ENCODE measurements at regions not wholly inside any gene's neighbourhood (a gene's known extent, or its start where the extent isn't known, plus 50 kb on each side); places are given as distances from the start of the nearest gene placed in this dataset.

GRCh38 chr13:99859178-99860177, 112.1 kb downstream of the ZIC5 start:
- DNase-seq, result no peak

- no peak for DNase-seq
Observed at GRCh38 chr13:99857738-99858137, 113.8 kb downstream of the ZIC5 start.

- no peak for DNase-seq
Observed at GRCh38 chr13:99855526-99856420, 115.8 kb downstream of the ZIC5 start.

- no peak for DNase-seq
Observed at GRCh38 chr13:99854366-99854765, 117.2 kb downstream of the ZIC5 start.

DNA sequence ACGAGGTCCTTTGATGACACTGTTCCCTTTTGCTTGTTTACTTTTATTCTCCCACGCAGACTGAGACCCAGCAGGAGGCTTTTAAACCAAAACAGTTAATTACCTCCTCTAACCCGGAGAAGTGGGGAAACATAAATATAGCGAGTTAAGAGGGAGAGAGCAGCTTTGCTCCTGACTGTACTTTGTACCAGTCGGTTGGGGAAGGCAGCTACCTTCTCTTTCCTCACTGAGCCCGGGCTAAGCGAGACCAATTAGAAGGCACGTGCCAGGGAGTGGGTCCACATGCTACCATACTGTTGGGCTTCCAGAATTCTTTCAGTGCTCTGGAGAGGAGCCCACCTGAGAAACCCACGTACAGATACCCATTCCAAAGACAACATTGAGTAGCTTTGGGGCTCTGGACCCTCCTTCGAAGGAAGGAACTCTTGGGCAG, 124.2 kb downstream of the ZIC5 start:
- DNase-seq, result no peak

DNA sequence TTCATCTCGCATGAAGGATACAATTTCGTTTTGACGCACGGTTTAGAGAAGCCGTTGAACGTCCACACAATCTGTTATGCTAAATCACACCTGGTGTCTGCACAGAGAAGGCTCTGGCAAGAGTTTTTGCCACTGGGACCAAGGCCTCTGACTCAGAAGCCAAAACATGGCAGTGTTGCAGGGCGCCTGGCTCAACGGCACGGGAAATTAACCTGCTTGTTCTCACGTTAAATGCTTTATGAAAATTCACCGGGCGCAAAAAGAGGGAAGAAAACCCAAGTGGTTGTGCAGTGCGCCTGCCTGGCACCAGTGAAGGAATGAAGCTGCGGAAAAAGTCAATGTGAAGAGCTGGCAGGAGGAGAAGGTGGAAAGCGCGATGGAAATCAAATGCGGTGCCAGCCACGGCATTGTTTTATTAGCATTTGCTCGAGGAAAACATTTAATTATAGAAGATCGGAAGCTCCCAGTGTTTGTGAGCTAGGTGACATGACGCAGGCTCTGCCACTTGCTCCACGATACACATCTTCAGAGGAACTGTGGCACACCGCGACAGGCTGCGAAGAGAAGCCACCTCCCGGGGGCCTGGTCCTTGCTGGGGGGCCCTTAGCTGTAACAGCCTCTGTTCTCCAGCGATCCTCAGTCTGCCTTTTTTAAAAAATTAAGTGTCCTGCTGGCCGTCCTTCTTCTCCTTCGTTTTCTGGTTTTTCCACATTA, 126.2 kb downstream of the ZIC5 start:
- no peak for DNase-seq

DNA sequence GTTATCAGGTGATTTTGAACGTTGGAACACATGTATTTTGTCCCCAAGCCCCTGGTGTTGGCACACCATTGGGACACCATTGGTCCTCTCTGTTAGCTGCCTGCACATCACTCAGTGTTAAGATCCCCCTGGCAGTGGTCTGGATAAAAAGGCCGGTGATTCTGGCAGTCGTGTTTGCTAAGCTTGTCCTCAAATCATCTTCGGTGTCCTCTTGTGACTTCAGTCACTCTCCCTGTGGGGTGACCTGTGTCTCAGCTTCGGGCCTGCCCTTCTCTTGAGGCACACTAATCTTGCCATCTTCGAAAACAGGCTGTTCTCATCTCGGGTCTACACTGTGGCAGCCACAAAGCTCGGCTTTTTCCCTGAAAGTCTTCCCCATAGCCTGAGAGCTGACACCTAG, 127.1 kb downstream of the ZIC5 start:
- no peak for DNase-seq

GRCh38 chr13:99843872-99844271, 127.7 kb downstream of the ZIC5 start:
- no peak for DNase-seq

- no peak for DNase-seq
Observed at GRCh38 chr13:99842405-99842804, 129.2 kb downstream of the ZIC5 start.

GRCh38 chr13:99836291-99836690, 135.3 kb downstream of the ZIC5 start:
- no peak for DNase-seq

- DNase-seq, result no peak
Observed at GRCh38 chr13:99835442-99835841, 136.1 kb downstream of the ZIC5 start.

GRCh38 chr13:99834246-99834645, 137.3 kb downstream of the ZIC5 start:
- DNase-seq, result no peak

GRCh38 chr13:99832347-99832746, 139.2 kb downstream of the ZIC5 start:
- no peak for DNase-seq

- DNase-seq, result no peak
Observed at GRCh38 chr13:99830931-99831330, 140.6 kb downstream of the ZIC5 start.

GRCh38 chr13:99829593-99830239, 141.9 kb downstream of the ZIC5 start:
- no peak for DNase-seq

GRCh38 chr13:99829161-99829560, 142.4 kb downstream of the ZIC5 start:
- DNase-seq, result no peak

- no peak for DNase-seq
Observed at GRCh38 chr13:99828735-99829134, 142.8 kb downstream of the ZIC5 start.

- no peak for DNase-seq
Observed at GRCh38 chr13:99828123-99828522, 143.4 kb downstream of the ZIC5 start.

GRCh38 chr13:99827011-99827772, 144.4 kb downstream of the ZIC5 start:
- no peak for DNase-seq

DNA sequence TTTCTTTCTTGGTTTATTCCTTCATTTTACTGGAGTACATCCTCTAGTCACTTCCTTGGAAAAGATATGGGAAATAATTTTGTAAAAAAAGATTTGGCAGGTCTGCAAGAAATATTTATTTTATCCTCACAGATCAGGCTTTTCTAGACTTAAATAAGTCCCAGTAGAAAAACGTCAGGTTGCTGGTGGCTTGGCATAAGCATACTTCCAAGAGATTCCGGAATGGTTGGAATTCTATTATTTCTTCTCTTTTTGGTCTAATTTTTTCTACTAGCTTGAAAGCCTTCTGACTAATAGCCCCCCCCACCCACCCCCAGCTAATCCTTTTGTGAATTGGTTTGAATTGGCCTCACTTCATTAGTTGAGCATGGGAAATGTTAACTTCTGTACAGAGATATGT, 147.6 kb downstream of the ZIC5 start:
- no peak for DNase-seq

DNA sequence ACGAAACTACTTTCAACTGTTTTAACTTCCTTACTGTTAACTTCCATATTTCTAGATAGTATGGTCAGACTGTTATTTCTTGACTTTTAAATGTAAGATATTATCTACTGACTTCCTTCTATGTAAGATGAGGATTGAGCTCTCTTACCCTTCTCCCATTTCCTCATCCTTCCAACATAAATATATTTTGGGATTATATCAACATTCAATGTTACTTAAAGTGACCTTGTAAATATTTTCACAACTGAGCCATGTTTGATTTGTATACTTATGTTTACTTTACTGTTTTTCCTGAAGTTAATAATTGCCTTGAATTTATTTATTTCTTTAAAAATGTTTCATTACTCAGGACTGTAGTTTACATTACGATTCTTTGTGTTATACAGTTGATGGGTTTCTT, 148.7 kb downstream of the ZIC5 start:
- no peak for DNase-seq

GRCh38 chr13:99821741-99822140, 149.8 kb downstream of the ZIC5 start:
- DNase-seq, result no peak

Data from activated naive CD4-positive, alpha-beta T cell (primary cell).